NCI-H2081 (cell line): ENCODE measurements at regions not wholly inside any gene's neighbourhood (a gene's known extent, or its start where the extent isn't known, plus 50 kb on each side); places are given as distances from the start of the nearest gene placed in this dataset.
"Not testable (repeated sequence)": the region's sequence is repeated elsewhere in the genome, so short reads cannot be mapped to it uniquely, and the experiment has no call there.

Source experiments
- DNase-seq, 2 experiments: peaks; one replicate each; lab custom pipeline; 2025; lab: John Stamatoyannopoulos, UW

DNA sequence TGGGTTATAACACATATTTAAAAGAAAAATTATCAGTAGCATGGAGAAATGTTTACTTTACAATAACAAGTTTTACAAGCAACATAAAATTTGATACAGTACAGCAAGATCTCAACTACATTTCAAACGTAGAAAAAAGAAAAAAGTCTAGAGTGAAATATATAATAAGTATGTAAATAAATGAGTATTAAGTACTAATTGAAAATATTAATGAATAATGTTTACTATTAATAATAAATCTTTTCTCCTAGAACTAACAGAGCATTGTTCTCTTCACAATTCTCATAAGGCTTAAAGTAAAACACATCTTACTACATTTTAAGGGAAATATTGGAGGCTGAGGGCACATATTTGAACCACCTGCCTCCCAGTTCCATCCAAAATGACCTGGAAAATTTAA, 72.1 kb downstream of the TMEM212 start:
- DNase-seq: no peak

DNA sequence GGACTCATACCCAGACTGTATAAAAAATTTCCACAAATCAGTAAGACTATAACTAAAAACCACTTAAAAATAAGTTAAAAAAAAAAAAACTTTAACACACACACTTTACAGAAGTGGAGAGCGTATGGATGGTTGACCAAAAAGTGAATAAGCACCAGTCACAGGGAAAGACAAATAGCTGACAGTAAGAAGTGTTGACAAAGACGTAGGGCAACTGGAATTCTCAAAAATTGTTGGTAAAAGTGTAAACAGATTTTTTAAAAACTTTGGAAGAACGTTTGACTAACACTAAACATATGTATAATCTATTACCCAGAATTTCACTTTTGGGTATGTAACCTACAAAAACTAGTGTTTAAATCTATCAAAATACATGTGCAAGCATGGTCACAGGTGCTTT, 73.7 kb downstream of the TMEM212 start:
- DNase-seq: no peak

GRCh38 chr3:171922629-171923028, 79.5 kb downstream of the TMEM212 start:
- not testable (repeated sequence) for DNase-seq

- not testable (repeated sequence) for DNase-seq
Measured at GRCh38 chr3:171923668-171924067, 80.5 kb downstream of the TMEM212 start.

DNA sequence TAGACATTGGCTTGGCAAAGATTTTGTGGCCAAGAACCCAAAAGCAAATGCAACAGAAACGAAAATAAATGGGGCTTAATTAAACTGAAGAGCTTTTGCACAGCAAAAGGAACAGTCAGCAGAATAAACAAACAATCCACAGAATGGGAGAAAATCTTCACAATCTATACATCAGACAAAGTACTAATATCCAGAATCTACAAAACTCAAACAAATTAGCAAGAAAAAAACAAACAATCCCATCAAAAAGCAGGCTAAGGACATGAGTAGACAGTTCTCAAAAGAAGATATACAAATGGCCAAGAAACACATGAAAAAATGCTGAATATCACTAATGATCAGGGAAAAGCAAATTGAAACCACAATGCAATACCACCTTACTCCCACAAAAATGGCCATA, 81.7 kb downstream of the TMEM212 start:
- not testable (repeated sequence) for DNase-seq

- no peak for DNase-seq
Measured at GRCh38 chr3:171932153-171932611, 89.0 kb downstream of the TMEM212 start.

DNA sequence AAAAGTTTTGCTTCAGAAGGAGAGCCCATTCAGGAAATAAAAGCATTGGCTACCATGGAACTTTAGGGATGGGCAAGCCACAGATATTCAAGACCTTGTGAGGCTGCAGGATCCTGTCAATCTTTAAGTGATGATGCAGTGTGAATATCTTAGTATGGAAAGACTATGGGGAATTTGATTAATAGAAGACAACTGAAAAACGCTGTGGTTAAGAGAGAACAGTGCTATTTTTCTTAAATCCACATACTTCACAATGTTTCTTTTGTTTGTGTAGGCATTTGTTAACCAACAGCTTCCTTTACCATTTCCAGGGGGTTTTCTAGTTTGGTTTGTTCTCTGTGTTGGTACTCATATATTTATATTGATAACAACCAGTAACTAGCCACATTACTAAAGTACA, 90.3 kb downstream of the TMEM212 start:
- DNase-seq: no peak

- no peak for DNase-seq
Measured at GRCh38 chr3:171935261-171936123, 92.3 kb downstream of the TMEM212 start.

DNA sequence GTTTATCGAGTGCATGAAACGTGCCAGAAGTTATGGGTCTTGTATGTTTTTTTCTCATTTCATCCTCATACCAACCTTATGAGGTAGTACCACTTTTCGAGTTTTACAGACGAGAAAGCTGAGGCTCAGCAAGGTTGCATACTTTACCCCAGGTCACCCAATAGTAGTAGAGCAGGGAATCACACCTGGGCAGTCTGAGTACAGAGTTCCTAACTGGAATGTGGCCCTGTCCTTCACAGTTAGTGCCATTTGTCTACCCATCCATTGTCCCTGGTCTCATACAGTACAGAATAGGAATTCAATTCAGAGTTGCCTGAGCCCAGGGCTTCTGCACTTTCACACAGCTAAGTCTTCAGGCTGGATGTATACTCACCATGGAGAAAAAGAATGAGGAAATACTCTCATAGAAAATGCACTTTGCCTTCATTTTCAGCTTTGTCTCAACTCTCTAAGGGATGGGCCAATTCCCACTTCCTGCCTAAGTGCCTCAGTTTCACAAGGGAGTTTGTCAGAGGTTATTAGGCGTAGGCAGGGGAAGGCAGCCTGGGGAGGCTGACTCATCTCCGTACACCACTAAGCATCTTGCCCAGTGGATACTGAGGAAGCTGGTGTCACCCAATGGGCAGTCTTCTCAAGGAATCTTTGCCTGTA, 93.2 kb downstream of the TMEM212 start:
- no peak for DNase-seq

DNA sequence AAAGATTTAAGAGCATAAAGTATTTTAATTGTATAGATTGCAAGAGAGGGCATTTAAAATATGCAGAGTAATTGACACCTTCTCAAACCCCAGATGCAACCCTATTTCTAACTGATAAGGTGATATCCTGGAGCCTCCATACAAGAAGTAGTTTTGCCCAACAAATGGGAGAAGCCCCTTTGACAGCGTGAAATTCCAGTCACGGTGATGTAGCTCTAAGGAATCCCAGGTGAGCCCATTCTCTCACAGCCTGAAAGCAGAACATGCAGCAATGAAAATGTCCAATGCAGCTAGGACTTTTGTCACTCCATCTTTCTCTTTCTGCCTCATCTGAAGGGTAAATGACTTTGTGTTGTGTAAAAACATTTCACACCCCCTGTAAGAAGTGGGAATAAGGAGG, 96.4 kb downstream of the TMEM212 start:
- no peak for DNase-seq

GRCh38 chr3:171940151-171940649, 97.1 kb downstream of the TMEM212 start:
- DNase-seq: no peak

DNA sequence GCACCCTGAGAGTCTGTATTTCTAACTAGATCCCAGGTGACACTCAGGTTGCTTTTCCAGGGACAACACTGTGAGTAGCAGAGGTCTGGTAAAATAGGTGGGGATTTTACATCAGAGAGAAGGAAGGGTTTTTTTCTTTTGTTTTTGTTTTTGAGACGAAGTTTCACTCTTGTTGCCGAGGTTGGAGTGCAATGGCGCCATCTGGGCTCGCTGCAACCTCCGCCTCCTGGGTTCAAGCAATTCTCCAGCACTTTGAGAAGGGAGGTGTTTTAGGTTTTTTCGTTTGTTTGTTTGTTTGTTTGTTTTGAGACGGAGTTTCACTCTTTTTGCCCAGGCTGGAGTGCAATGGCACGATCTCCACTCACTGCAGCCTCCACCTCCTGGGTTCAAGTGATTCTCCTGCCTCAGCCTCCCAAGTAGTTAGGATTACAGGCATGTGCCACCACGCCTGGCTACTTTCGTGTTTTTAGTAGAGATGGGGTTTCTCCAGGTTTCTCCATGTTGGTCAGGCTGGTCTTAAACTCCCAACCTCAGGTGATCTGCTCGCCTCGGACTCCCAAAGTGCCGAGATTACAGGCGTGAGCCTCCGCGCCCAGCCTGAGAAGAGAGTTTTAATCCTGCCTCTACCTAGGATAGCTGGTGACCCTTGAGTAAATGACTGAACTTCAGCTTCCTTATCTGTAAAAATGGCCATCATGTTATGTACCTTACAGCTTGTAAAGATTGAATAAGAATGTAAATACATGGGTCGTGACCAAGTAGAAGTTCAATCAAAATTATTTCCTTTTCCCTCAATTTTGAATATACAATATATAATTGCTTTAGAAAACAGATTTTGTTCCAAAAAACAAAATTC, 95.9 kb upstream of the FNDC3B start:
- no peak for DNase-seq

DNA sequence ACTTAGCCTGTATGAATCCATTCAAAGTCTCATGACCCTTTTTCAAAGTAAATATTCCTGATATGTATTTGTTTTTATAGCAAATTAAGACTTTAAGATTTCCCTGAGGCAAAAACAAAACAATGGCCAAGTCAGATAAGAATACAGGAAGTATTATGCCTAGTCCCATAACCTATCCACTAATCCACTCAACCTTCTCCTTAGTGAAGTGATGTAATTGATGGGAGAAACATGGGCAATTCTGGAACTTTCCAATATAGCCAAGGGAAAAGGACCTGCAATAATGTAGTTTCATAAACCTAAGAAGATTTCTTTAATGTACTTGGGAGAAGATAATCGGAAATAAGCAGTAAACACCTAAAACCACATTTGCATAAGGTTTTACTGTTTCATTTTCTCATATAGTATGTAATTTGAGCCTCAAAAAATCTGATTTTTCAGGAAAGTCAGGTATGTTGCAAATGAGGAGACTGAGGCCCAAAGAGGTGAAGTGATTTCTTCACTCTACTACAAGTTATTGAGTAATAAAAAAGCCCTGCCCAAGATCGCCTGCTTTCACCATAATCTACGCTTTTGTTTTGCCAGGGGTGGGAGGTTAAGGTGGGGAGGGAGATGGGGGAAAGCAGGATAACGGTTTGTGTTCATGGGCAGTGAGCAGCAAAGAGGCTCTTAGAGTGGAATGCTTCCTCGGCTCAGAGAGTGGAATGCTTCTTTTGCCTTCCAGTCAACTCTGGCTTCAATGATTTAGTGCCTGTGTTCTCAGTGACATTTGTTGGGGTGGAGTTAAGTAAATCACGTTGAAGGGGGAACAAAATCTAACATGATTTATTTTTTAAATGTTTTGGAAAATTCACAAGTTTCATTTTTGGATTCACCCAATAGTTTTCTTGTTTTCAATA, 95.0 kb upstream of the FNDC3B start:
- no peak for DNase-seq

- DNase-seq: no peak
Measured at GRCh38 chr3:171948674-171949073, 90.7 kb upstream of the FNDC3B start.

DNA sequence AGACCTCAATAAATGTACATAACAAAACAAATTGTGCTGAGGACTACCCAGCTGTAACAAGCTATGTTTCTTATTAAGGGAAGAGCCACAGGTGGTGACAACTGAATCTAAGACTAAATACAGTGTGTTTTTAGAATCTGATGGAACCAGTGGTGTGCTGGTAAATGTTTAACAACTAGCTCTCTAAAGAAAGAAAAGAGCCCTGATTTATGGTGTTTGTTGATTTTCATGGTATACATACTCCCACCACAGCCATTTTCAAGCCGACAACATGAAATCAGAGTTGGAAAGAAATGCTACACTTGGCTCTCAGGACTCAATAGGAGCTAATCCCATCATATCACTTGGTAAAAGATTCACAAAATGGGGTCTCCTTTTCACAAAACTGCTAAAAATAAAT, 89.8 kb upstream of the FNDC3B start:
- no peak for DNase-seq

DNA sequence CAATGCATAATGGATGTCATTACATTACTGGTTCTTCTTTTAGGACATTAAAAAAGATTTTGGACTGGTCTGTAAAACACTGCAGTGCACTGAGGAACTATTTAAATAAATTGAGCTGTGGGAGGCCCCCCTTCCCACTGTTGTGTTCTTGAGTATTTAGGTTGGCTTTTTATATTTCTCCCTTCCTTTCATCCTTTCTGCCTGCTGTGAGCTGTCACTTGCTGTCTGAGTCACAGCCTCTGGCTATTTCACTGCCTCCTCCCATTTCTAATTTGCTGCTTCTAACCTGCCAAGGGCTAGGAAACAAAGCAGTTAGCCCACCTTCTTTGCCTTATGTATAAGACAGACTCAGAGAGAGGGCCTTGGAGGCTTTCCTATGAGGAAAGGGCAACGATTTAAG, 89.0 kb upstream of the FNDC3B start:
- DNase-seq: peak in 1 of 2 experiments; percentile 42

DNA sequence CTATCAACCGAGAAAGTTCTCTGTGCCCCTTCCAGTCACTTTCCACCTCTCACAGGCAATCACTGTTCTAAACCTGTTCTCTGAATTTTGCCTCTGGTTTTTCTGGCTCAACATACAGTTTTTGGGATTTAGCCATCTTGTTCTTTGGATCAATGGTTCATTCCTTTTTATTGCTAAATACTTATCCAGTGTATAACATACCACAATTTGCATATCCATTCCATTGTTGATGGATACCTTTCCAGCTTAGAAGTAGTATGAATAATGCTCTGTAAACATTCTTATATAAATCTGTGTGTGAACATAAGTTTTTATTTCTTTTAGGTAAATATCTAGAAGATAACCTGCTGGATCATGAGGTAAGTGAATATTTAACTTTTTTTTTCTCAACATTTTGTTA, 87.8 kb upstream of the FNDC3B start:
- no peak for DNase-seq

DNA sequence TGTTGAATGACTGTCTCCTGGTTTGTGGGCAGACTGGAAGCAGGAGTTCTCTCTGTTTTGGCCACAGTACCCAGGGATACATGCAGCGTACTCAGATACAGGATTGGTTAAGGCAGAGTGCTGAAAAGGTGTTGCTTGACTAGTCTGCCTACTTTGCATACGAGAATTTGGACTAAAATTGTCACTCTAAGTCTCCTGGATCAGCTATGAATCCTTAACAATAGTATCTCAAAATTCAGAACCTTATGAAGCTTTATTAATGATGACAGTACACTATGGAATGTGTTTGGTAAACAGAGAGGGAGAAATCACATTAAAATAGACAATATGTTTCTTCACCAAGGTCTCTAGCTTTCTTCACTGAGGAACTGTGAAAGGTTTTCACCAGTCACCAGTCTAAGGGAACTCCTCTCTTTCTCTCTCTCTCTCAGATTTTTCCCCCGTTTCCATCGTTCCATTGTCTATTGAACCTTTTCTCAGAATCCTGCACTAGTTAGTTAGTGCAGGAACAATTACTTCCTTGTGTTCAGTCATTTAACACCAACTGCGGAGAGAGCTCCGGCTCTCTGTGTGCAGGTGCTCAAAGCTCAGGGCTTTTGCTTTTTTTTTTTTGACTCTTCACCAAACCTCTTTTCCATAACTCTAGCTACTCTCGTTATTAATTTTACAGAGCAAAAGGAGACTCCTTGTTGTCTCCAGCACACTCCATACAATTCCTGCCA, 85.9 kb upstream of the FNDC3B start:
- DNase-seq: no peak

GRCh38 chr3:171954690-171955383, 84.5 kb upstream of the FNDC3B start:
- no peak for DNase-seq

GRCh38 chr3:171955598-171955997, 83.8 kb upstream of the FNDC3B start:
- DNase-seq: no peak
